SK-N-SH treated with all-trans-retinoic acid at 6 μM for 48 hours (cell line): ENCODE measurements at regions not wholly inside any gene's neighbourhood (a gene's known extent, or its start where the extent isn't known, plus 50 kb on each side); places are given as distances from the start of the nearest gene placed in this dataset.

Experiments used
- ARNTL ChIP-seq: fragments of 450-650 bp; formaldehyde crosslinking; IDR thresholded peaks from 2 replicates; pipeline ENCODE4 v1.5.0; 2020; ENCODE audit warnings: low read depth, mild to moderate bottlenecking, moderate library complexity, borderline replicate concordance
- OSR1 ChIP-seq: fragments of 250-450 bp; sonication (Bioruptor Pico); IDR thresholded peaks from 2 replicates; pipeline ENCODE4 v1.8.0; 2022; ENCODE audit warnings: moderate library complexity, mild to moderate bottlenecking, inconsistent platforms
- PATZ1 ChIP-seq: fragments of 250-450 bp; sonication (Bioruptor Pico); IDR thresholded peaks from 2 replicates; pipeline ENCODE4 v1.8.0; 2020; ENCODE audit warnings: mild to moderate bottlenecking, moderate library complexity, borderline replicate concordance
- ZFP3 ChIP-seq: fragments of 250-450 bp; sonication (Bioruptor Pico); IDR thresholded peaks from 2 replicates; pipeline ENCODE4 v1.5.0; 2020; ENCODE audit warnings: mild to moderate bottlenecking, moderate library complexity

GRCh38 chr10:33422471-33423153 is 88.1 kb upstream of the NRP1 start:
- TF ChIP-seq ZFP3 (no peak), PATZ1 (no peak), ARNTL (CRISPR knock-in tag) (no peak), OSR1 (CRISPR knock-in tag) (no peak)
